ENCODE measurements at regions not wholly inside any gene's neighbourhood (a gene's known extent, or its start where the extent isn't known, plus 50 kb on each side); places are given as distances from the start of the nearest gene placed in this dataset.

DNA sequence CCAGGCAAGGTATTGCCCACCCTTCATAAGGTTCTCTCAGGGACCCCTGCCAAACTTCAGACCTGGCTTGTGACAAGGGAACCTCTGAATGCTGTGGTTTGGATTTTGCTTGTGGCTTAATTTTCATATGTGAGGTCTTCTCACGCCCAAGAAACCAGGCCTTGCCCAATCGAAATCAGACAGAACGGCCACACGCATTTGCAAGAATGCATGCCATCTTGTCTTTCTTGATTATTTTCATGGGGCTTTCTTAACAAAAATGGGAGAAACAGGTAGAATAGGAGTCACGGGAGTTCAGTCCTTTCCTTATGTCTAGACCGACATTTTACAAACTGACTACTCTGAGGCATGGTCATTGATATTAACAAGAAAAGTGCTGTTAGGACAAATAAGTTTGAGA lies 170.2 kb upstream of the PAPPA start:
- TF ChIP-seq, protein P1, sequence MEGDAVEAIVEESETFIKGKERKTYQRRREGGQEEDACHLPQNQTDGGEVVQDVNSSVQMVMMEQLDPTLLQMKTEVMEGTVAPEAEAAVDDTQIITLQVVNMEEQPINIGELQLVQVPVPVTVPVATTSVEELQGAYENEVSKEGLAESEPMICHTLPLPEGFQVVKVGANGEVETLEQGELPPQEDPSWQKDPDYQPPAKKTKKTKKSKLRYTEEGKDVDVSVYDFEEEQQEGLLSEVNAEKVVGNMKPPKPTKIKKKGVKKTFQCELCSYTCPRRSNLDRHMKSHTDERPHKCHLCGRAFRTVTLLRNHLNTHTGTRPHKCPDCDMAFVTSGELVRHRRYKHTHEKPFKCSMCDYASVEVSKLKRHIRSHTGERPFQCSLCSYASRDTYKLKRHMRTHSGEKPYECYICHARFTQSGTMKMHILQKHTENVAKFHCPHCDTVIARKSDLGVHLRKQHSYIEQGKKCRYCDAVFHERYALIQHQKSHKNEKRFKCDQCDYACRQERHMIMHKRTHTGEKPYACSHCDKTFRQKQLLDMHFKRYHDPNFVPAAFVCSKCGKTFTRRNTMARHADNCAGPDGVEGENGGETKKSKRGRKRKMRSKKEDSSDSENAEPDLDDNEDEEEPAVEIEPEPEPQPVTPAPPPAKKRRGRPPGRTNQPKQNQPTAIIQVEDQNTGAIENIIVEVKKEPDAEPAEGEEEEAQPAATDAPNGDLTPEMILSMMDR (IDR thresholded peaks at IDR 0.05; ENCODE audit: low read depth, low read length): no peak
- TF ChIP-seq EZH2phosphoT487 (IDR thresholded peaks at IDR 0.05; ENCODE audit: low read depth): no peak

Measured in OCI-LY3 (cell line).